AG04450 (cell line): ENCODE measurements at regions not wholly inside any gene's neighbourhood (a gene's known extent, or its start where the extent isn't known, plus 50 kb on each side); places are given as distances from the start of the nearest gene placed in this dataset.

ENCODE experiments used
- CTCF ChIA-PET: fragments of 300-600, 350-600 bp; formaldehyde crosslinking; extraction: SDS; loops from one replicate; lab custom pipeline; 2022; ENCODE audit warnings: antibody characterized with exemption, inconsistent platforms; lab: Charles Lee
- POLR2A ChIA-PET: fragments of 350-600 bp; formaldehyde crosslinking; extraction: SDS; loops from one replicate; lab custom pipeline; 2021; ENCODE audit warnings: antibody characterized with exemption, inconsistent platforms; lab: Yijun Ruan, JAX
- DNase-seq: peaks from one replicate; pipeline ENCODE4 v3.0.0-alpha.2; 2011; ENCODE audit warnings: low read depth, low spot score
- H3K27ac ChIP-seq: one replicate; pipeline ENCODE4 v1.5.1; 2012; ENCODE audit warnings: low read depth, low read length, control low read depth
- H3K27me3 ChIP-seq: one replicate; pipeline ENCODE4 v1.6.0; 2012; ENCODE audit warnings: low read length; ENCODE audit not compliant: control insufficient read depth, insufficient read depth
- H3K4me3 ChIP-seq: 2 replicates; pipeline ENCODE4 v1.5.1; 2011; ENCODE audit warnings: mild to moderate bottlenecking, low read depth, low read length, control low read depth
- H3K9me3 ChIP-seq: 2 replicates; pipeline ENCODE4 v1.5.1; 2012; ENCODE audit warnings: low read length; ENCODE audit not compliant: control insufficient read depth, insufficient read depth
- CTCF ChIP-seq: IDR thresholded peaks from 2 replicates; pipeline ENCODE4 v1.5.1; 2011; ENCODE audit warnings: low read depth, low read length, control low read depth, inconsistent platforms

GRCh38 chr15:99485992-99486370, 79.8 kb upstream of the MEF2A start:
- ChIA-PET CTCF (interaction anchor here (0.7 to 1.4 kb wide), 3 partner anchors 25 to 218 kb away, joined by 3 to 4 read pairs (median 4); no protein-coding TSS in a partner anchor), POLR2A (interaction anchor here (1.1 kb wide), 1 partner anchor 10 kb away, joined by 7 read pairs; no protein-coding TSS in a partner anchor)
- Histone ChIP-seq H3K27ac (no peak overlapping the region), H3K27me3 (no peaks in the 10 kb centered on the region), H3K9me3 (no peaks in the 10 kb centered on the region), H3K4me3 (peak overlapping the region; percentile 31; the same call in 1 of the 2 replicates)
- TF ChIP-seq CTCF: no peak
- DNase-seq: no peak

GRCh38 chr15:99486371-99487336, 79.1 kb upstream of the MEF2A start:
- no peak for TF ChIP-seq CTCF
- DNase-seq: no peak
- Histone ChIP-seq H3K4me3 (peak overlapping the region; percentile 31), H3K9me3 (no peaks in the 10 kb centered on the region), H3K27ac (peak overlapping the region; percentile 61), H3K27me3 (no peaks in the 10 kb centered on the region)
- ChIA-PET CTCF (interaction anchor here (0.7 to 1.4 kb wide), 3 partner anchors 24 to 218 kb away, joined by 3 to 4 read pairs (median 4); no protein-coding TSS in a partner anchor), POLR2A (interaction anchor here (0.6 to 1.1 kb wide), 3 partner anchors 10 to 752 kb away, joined by 4 to 7 read pairs (median 4); no protein-coding TSS in a partner anchor)

DNA sequence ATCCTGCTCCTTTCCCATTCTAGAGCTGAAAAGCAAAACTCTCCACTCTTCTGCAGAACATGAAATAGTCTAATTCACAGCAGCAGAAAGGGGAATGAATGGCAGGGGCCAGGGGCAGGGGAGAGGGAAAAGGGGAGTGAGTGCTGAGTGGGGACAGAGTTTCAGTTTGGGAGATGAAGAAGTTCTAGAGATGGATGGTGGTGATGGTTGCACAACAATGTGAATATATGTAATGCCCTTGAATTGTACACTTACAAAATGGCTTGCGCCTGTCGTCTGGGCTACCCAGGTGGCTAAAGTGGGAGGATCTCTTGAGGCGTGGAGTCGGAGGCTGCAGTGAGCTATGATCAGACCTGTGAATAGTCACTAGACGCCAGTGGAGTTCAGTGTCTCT, 78.5 kb upstream of the MEF2A start:
- POLR2A ChIA-PET: no interaction called here
- TF ChIP-seq CTCF: no peak
- Histone ChIP-seq H3K27me3 (peaks cover 3% of the 10 kb centered on the region), H3K4me3 (no peak overlapping the region), H3K27ac (peak overlapping the region; percentile 21), H3K9me3 (no peaks in the 10 kb centered on the region)
- CTCF ChIA-PET: no interaction called here
- no peak for DNase-seq

GRCh38 chr15:99492275-99492674, 73.5 kb upstream of the MEF2A start:
- DNase-seq: no peak
- no peak for TF ChIP-seq CTCF
- POLR2A ChIA-PET: no interaction called here
- no peak overlapping the region for H3K4me3 ChIP-seq
- CTCF ChIA-PET: interaction anchor here (0.6 kb wide), 1 partner anchor 212 kb away, joined by 3 read pairs; no protein-coding TSS in a partner anchor
- H3K27me3 ChIP-seq: peaks cover 3% of the 10 kb centered on the region
- peaks cover 7% of the 10 kb centered on the region; the same call in 1 of the 2 replicates for H3K9me3 ChIP-seq
- H3K27ac ChIP-seq: no peak overlapping the region

GRCh38 chr15:99492716-99493115, 73.1 kb upstream of the MEF2A start:
- H3K9me3 ChIP-seq: peaks cover 7% of the 10 kb centered on the region; the same call in 1 of the 2 replicates
- ChIA-PET POLR2A (no interaction called here), CTCF (no interaction called here)
- no peak for DNase-seq
- no peak for TF ChIP-seq CTCF
- peaks cover 3% of the 10 kb centered on the region for H3K27me3 ChIP-seq
- H3K4me3 ChIP-seq: no peak overlapping the region
- no peak overlapping the region for H3K27ac ChIP-seq
